ENCODE measurements at regions not wholly inside any gene's neighbourhood (a gene's known extent, or its start where the extent isn't known, plus 50 kb on each side); places are given as distances from the start of the nearest gene placed in this dataset.

DNA sequence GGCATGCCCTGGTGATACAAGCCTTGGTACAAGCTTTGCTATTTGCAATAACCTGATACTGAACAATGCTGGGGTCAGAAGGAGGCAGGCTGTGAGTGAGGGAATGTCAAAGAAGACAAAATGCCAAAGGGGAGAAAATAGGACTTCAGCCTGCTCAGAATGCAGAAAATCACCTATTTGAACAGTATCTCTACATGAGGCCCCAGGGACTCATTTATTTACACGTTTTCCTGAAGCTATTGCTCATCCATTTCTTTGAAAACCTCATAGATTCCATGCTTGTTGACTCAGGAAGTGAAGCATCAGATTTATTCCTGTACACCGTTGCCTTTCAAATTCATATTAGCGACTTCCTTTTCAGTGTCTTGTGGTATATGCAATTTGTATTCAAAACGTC lies 69.4 kb upstream of the CBLN2 start (continued):
- TF ChIP-seq, protein P1, sequence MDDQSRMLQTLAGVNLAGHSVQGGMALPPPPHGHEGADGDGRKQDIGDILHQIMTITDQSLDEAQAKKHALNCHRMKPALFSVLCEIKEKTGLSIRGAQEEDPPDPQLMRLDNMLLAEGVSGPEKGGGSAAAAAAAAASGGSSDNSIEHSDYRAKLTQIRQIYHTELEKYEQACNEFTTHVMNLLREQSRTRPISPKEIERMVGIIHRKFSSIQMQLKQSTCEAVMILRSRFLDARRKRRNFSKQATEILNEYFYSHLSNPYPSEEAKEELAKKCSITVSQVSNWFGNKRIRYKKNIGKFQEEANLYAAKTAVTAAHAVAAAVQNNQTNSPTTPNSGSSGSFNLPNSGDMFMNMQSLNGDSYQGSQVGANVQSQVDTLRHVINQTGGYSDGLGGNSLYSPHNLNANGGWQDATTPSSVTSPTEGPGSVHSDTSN (IDR thresholded peaks at IDR 0.05): no peak
- TF ChIP-seq MXI1 (IDR thresholded peaks at IDR 0.05; ENCODE audit: low read depth, low read length) (no peak), GATA2 (CRISPR knock-in tag; IDR thresholded peaks at IDR 0.05) (no peak), NFIC (IDR thresholded peaks at IDR 0.05; ENCODE audit: borderline replicate concordance) (no peak), POLR2AphosphoS5 (IDR thresholded peaks at IDR 0.05; ENCODE audit: low read depth, low read length) (no peak), FOXM1 (IDR thresholded peaks at IDR 0.05; ENCODE audit: low read depth) (no peak)

DNA sequence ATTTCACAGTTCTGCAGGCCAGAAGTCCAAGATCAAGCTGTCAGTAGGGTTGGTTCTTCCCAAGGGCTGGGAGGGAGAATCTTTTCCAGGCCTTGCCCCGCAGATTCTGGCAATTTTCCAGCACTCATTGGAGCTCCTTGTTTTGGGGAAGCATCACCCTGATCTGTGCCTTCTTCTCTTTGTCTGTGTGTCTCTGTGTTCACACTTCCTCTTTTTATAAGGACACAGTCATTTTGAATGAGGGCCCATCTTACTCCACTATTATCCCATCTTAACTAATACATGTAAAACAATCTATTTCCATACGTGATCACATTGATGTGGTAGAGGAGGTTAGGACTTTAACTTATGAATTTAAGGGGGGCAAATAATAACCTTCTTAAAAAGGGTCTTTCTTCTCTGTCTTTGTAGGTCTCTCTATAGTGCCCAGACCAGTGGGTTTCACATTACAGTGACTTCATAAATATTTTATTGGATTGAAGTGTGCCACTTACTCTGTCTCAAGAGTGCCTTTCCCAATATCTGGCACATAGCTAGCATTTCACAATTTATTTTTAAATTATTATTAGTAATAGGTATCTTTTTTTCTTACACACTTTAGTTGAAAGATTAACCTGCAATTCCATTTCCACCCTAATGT lies 68.9 kb upstream of the CBLN2 start:
- Histone ChIP-seq H3K4me1 (ENCODE audit: control insufficient read depth in 1 of 2, insufficient read depth in 2 of 2, low read depth in 1 of 2, low read length in 1 of 2) (no peaks in the 10 kb centered on the region), H3K27ac (ENCODE audit: low read depth in 2 of 2, low read length in 1 of 2) (no peak overlapping the region), H3K9me2 (no peaks in the 10 kb centered on the region), H3K27me3 (ENCODE audit: insufficient read depth) (no peaks in the 10 kb centered on the region), H4K20me1 (ENCODE audit: insufficient read depth) (no peaks in the 10 kb centered on the region), H2AFZ (ENCODE audit: low read depth) (no peak overlapping the region), H3K36me3 (replicated peaks in 1 of 2; ENCODE audit: control insufficient read depth in 1 of 2, insufficient read depth in 2 of 2, low read length in 1 of 2) (no peaks in the 10 kb centered on the region), H3K9ac (no peak overlapping the region), H3K4me2 (no peak overlapping the region), H3F3A (replicated peaks; ENCODE audit: insufficient read depth) (no peaks in the 10 kb centered on the region), H3K79me2 (ENCODE audit: insufficient read depth) (no peaks in the 10 kb centered on the region), H3K4me3 (ENCODE audit: low read depth in 2 of 2, low read length in 1 of 2) (no peak overlapping the region), H3K9me3 (no peaks in the 10 kb centered on the region)
- 19% methylated on average over 2 of the region's 2 CpGs for WGBS (ENCODE audit: low lambda C conversion rate)
- CTCF ChIA-PET: no interaction called here
- POLR2A ChIA-PET: no interaction called here
- TF ChIP-seq FOXM1 (IDR thresholded peaks at IDR 0.05; ENCODE audit: low read depth): no peak
- TF ChIP-seq MEF2A (IDR thresholded peaks at IDR 0.05; ENCODE audit: borderline replicate concordance, low read depth): no peak
- TF ChIP-seq RAD21 (IDR thresholded peaks at IDR 0.05; ENCODE audit: low read length): no peak
- TF ChIP-seq FOSL2 (IDR thresholded peaks at IDR 0.05; ENCODE audit: borderline replicate concordance, low read depth): no peak
- no peak for TF ChIP-seq RCOR1 (IDR thresholded peaks at IDR 0.05; ENCODE audit: low read length)
- TF ChIP-seq, protein P2, sequence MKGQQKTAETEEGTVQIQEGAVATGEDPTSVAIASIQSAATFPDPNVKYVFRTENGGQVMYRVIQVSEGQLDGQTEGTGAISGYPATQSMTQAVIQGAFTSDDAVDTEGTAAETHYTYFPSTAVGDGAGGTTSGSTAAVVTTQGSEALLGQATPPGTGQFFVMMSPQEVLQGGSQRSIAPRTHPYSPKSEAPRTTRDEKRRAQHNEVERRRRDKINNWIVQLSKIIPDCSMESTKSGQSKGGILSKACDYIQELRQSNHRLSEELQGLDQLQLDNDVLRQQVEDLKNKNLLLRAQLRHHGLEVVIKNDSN (IDR thresholded peaks at IDR 0.05; ENCODE audit: borderline replicate concordance, low read depth): no peak
- no peak for TF ChIP-seq TEAD4 (IDR thresholded peaks at IDR 0.05; ENCODE audit: borderline replicate concordance, insufficient read depth)
- TF ChIP-seq POLR2AphosphoS5 (IDR thresholded peaks at IDR 0.05; ENCODE audit: low read depth, low read length): no peak
- no peak for TF ChIP-seq EZH2phosphoT487 (IDR thresholded peaks at IDR 0.05; ENCODE audit: borderline replicate concordance, low read depth)
- no peak for TF ChIP-seq GABPA (IDR thresholded peaks at IDR 0.05; ENCODE audit: low read depth)
- no peak for TF ChIP-seq TCF12 (IDR thresholded peaks at IDR 0.05)
- no peak for TF ChIP-seq TAF1 (IDR thresholded peaks at IDR 0.05; ENCODE audit: borderline replicate concordance, low read depth, low read length)
- DNase-seq: no peak

DNA sequence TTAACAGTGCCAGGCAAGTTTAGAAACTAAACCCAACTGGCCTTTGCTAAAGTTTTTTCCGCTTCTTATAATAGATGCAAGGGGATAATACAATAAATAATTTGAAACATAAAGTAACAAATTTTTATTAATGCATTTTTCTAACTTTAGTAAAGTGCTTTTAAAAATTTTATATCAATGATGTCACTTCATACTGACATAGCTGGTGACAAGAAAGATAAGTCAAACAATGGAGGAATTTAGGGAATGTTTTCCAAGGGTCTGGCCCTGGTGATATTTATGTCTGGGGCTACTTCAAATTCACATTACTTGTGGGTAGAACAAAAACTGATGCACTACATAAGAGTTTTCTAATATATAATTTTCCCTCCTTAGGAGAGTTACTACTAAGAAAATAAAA lies 61.2 kb upstream of the CBLN2 start:
- DNase-seq: no peak
- no peak overlapping the region for H3K27ac ChIP-seq (ENCODE audit: low read depth in 2 of 2, low read length in 1 of 2)
- ChIA-PET POLR2A (no interaction called here), CTCF (no interaction called here)
- no peak overlapping the region for H3K4me3 ChIP-seq (ENCODE audit: low read depth in 2 of 2, low read length in 1 of 2)
- H3K36me3 ChIP-seq (replicated peaks in 1 of 2; ENCODE audit: control insufficient read depth in 1 of 2, insufficient read depth in 2 of 2, low read length in 1 of 2): no peaks in the 10 kb centered on the region
- no peak overlapping the region for H3K9ac ChIP-seq
- H4K20me1 ChIP-seq (ENCODE audit: insufficient read depth): no peaks in the 10 kb centered on the region
- no peaks in the 10 kb centered on the region for H3K4me1 ChIP-seq (ENCODE audit: control insufficient read depth in 1 of 2, insufficient read depth in 2 of 2, low read depth in 1 of 2, low read length in 1 of 2)
- H3F3A ChIP-seq (replicated peaks; ENCODE audit: insufficient read depth): peaks cover 4% of the 10 kb centered on the region
- no peaks in the 10 kb centered on the region for H3K9me2 ChIP-seq
- TF ChIP-seq RAD21 (IDR thresholded peaks at IDR 0.05; ENCODE audit: low read length) (no peak), RXRA (IDR thresholded peaks at IDR 0.05; ENCODE audit: borderline replicate concordance, low read depth) (no peak)
- H3K4me2 ChIP-seq: no peak overlapping the region
- no peak overlapping the region for H2AFZ ChIP-seq (ENCODE audit: low read depth)
- H3K9me3 ChIP-seq: no peaks in the 10 kb centered on the region
- no peaks in the 10 kb centered on the region for H3K27me3 ChIP-seq (ENCODE audit: insufficient read depth)
- 45% methylated on average over 1 of the region's 1 CpG for WGBS (ENCODE audit: low lambda C conversion rate)
- no peaks in the 10 kb centered on the region for H3K79me2 ChIP-seq (ENCODE audit: insufficient read depth)

Measured in SK-N-SH (cell line).